Stimulated activated naive CD8-positive, alpha-beta T cell treated with anti-CD3 and anti-CD28 coated beads, Interleukin-15, Interleukin-2, amounts not matched to agents 100 ng/mL and 50 ng/mL, for 24 hours (primary cell): ENCODE measurements at regions not wholly inside any gene's neighbourhood (a gene's known extent, or its start where the extent isn't known, plus 50 kb on each side); places are given as distances from the start of the nearest gene placed in this dataset.

ENCODE experiments used
- H3K27ac Mint-ChIP-seq: one replicate; pipeline ENCODE4 v1.8.0; 2021; ENCODE audit warnings: mild to moderate bottlenecking, mixed read lengths
- H3K27me3 Mint-ChIP-seq: one replicate; pipeline ENCODE4 v1.8.0; 2021; ENCODE audit warnings: mixed read lengths
- H3K36me3 Mint-ChIP-seq: one replicate; pipeline ENCODE4 v1.8.0; 2021; ENCODE audit warnings: low read depth, mixed read lengths
- H3K4me1 Mint-ChIP-seq: one replicate; pipeline ENCODE4 v1.8.0; 2021; ENCODE audit warnings: low read depth, mixed read lengths
- H3K4me3 Mint-ChIP-seq: one replicate; pipeline ENCODE4 v1.8.0; 2021; ENCODE audit warnings: mild to moderate bottlenecking, mixed read lengths
- H3K9me3 Mint-ChIP-seq: one replicate; pipeline ENCODE4 v1.8.0; 2021; ENCODE audit warnings: mixed read lengths

- Mint-ChIP-seq H3K9me3 (no peaks in the 10 kb centered on the region), H3K27ac (no peak overlapping the region), H3K27me3 (peaks cover 45% of the 10 kb centered on the region), H3K36me3 (no peaks in the 10 kb centered on the region), H3K4me1 (no peaks in the 10 kb centered on the region), H3K4me3 (no peak overlapping the region)
Observed at GRCh38 chr20:19888269-19888671, 128.9 kb upstream of the NAA20 start.

DNA sequence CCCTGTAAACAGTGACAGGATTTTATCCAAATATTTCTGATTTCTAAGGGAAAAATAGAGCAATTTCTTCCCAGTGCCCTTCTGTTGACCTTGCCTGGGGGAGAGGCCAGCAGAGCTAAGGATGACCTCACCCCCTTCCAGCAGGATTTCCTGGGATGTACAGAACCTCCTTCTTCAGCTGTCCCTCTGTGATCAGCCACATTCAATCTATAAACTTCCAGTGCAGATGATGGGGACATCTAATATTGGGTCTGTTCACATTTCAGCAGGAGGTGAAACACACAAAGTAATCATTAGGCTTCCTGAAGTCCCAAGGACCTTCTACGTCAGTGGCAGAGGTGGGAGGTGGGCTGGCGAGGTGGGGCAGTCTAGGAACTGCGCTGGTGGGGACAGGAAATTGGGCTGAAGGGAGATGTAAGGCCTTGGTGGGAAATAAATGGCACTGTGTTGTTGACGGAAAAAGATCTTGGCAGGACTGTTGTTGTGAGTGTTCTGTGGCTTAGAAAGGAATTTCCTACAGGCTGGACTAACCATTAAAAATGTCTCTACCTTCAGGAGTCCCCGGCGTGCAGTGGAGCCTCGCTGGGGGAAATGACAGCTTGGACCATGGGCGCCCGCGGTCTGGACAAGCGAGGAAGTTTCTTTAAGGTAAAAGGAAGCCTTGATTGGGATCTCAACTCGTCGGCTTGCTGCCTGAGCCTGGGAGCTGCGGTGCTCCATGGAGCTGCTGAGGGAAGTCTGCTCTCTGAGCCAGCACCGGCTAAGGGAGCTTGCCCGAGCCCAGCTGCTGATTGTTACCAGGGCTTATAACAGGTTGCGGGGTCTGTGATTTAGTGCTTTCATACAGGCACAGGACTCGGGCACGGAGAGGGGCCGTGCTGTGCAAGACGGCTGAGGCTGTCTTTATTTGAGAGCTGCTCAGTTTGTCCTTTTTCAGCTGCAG is 127.9 kb upstream of the NAA20 start:
- no peaks in the 10 kb centered on the region for H3K9me3 Mint-ChIP-seq
- no peaks in the 10 kb centered on the region for H3K36me3 Mint-ChIP-seq
- no peak overlapping the region for H3K4me3 Mint-ChIP-seq
- H3K4me1 Mint-ChIP-seq: no peaks in the 10 kb centered on the region
- peaks cover 45% of the 10 kb centered on the region for H3K27me3 Mint-ChIP-seq
- no peak overlapping the region for H3K27ac Mint-ChIP-seq

DNA sequence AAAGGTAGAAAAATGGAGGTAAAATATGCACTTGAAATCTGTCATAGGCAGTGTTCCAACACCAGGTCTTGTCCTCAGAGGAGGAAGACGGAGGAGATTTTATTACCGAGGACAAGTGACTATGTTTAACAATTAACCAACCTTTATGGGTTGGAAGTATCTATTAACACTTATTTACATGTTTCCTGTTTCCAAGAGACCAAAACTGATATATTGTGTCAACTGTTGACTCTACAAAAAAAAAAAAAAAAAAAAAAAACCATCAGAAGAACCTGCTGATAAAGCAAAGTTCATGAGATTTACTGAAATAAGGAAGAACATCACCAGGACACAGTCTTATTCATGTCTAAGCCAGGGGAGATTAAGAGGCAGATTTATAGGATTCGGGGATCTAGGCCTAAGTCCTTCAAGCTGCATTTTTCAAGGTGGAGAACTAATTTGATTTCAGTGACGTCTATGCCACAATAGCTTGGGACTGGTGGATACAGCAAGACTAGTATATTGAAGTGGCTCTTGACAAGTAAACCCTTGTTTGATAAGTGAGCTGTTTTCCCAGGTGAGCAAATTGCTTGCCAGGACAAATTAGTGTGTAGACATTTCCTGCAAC is 126.6 kb upstream of the NAA20 start:
- Mint-ChIP-seq H3K9me3 (no peaks in the 10 kb centered on the region), H3K36me3 (no peaks in the 10 kb centered on the region), H3K27ac (no peak overlapping the region), H3K27me3 (peaks cover 41% of the 10 kb centered on the region), H3K4me1 (no peaks in the 10 kb centered on the region), H3K4me3 (no peak overlapping the region)

- Mint-ChIP-seq H3K4me1 (no peaks in the 10 kb centered on the region), H3K27ac (no peak overlapping the region), H3K4me3 (no peak overlapping the region), H3K27me3 (peaks cover 34% of the 10 kb centered on the region), H3K9me3 (no peaks in the 10 kb centered on the region), H3K36me3 (no peaks in the 10 kb centered on the region)
Observed at GRCh38 chr20:19893356-19893755, 123.8 kb upstream of the NAA20 start.

GRCh38 chr20:19895761-19896160 is 121.4 kb upstream of the NAA20 start:
- H3K27me3 Mint-ChIP-seq: peaks cover 23% of the 10 kb centered on the region
- peaks cover 9% of the 10 kb centered on the region for H3K9me3 Mint-ChIP-seq
- no peaks in the 10 kb centered on the region for H3K4me1 Mint-ChIP-seq
- H3K27ac Mint-ChIP-seq: no peak overlapping the region
- H3K4me3 Mint-ChIP-seq: no peak overlapping the region
- no peaks in the 10 kb centered on the region for H3K36me3 Mint-ChIP-seq

DNA sequence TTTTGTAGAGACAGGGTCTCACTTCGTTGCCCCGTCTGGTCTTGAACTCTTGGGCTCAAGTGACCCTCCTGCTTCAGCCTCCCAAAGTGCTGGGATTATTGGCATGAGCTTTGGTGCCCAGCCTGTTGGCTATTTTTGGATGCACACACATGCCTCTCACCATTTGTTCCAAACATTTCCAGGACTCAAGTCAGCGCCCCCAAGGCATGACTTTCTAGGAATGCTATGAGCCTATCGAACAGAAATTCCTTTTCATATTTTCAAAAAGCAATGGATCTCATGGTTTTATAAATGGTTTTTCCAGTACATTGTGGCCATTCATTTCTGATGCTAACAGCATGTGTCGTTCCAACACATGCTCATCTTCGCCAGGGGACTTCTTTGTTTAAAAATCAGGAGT is 119.3 kb upstream of the NAA20 start:
- Mint-ChIP-seq H3K9me3 (peaks cover 9% of the 10 kb centered on the region), H3K36me3 (no peaks in the 10 kb centered on the region), H3K27me3 (peaks cover 18% of the 10 kb centered on the region), H3K4me3 (no peak overlapping the region), H3K27ac (no peak overlapping the region), H3K4me1 (no peaks in the 10 kb centered on the region)

GRCh38 chr20:19901226-19901625 is 115.9 kb upstream of the NAA20 start:
- no peaks in the 10 kb centered on the region for H3K36me3 Mint-ChIP-seq
- H3K9me3 Mint-ChIP-seq: peaks cover 9% of the 10 kb centered on the region
- no peak overlapping the region for H3K27ac Mint-ChIP-seq
- H3K4me3 Mint-ChIP-seq: no peak overlapping the region
- H3K27me3 Mint-ChIP-seq: peaks cover 12% of the 10 kb centered on the region
- H3K4me1 Mint-ChIP-seq: no peaks in the 10 kb centered on the region

DNA sequence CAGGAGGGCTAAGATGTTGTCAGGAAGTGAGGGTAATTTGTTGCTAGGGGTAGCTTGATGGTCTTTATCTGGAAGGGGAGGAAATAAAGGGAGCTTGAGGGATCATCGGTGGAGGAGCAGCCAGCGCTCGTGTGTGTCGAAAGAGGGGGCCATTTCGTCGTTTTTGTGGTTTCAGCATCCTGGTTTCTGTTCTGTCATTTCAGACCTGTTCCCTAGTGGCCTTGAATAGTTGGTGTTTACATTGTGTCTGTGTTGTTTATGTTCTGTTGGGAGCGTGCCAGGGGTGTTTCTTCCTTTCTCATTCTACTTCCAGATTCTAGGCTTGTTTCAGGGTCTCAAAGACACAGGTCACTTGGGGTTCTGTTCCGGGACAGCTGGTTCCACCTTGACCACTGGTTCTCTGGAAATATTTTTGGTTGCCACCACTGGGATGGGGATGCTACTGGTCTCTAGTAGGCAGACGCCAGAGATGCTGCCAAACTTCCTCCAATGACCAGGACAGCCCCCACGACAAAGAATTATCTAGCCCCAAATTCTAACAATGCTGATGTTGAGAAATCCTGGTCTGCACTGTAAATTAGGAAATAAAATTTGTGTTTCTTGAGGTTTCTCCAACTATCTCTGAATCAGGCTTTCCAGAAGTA is 113.9 kb upstream of the NAA20 start:
- Mint-ChIP-seq H3K36me3 (no peaks in the 10 kb centered on the region), H3K4me1 (no peaks in the 10 kb centered on the region), H3K27me3 (peaks cover 10% of the 10 kb centered on the region), H3K27ac (no peak overlapping the region), H3K4me3 (no peak overlapping the region), H3K9me3 (peaks cover 9% of the 10 kb centered on the region)

DNA sequence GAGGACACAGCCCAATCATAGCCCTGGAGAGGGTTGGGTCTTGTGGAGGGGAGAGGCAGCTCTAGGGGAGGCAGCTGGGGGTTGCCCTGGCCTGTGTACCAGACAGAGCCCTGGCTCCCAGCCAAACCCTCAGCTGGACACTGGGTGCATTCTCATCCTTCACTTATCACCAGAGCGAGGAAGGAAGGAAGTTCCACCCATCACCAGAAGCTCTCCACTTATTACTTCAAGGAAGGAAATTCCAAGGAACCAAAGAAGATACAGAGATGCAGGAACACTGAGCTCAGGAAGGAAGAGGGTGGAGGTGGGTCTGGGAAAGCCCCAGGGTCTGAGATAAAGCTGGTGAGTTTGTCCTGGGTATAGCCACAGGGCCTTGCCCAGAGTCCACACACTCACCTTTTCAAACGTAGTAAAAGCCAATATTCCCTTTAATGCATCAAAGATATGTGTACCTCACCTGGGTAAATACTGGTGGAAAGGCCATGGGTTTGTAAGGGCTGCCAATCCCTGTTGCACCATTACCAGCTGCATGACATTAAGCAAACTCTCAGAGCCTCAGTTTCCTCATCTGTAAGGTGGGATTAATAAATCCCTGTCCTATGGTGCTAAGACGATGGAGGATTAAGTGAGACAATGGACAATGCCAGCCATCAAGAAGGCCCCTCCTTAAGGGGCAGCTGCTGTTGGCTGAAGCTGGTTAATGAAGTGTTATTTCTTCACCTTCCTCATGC is 109.7 kb upstream of the NAA20 start:
- no peak overlapping the region for H3K4me3 Mint-ChIP-seq
- no peaks in the 10 kb centered on the region for H3K36me3 Mint-ChIP-seq
- no peak overlapping the region for H3K27ac Mint-ChIP-seq
- no peaks in the 10 kb centered on the region for H3K9me3 Mint-ChIP-seq
- peaks cover 4% of the 10 kb centered on the region for H3K4me1 Mint-ChIP-seq
- H3K27me3 Mint-ChIP-seq: no peaks in the 10 kb centered on the region

DNA sequence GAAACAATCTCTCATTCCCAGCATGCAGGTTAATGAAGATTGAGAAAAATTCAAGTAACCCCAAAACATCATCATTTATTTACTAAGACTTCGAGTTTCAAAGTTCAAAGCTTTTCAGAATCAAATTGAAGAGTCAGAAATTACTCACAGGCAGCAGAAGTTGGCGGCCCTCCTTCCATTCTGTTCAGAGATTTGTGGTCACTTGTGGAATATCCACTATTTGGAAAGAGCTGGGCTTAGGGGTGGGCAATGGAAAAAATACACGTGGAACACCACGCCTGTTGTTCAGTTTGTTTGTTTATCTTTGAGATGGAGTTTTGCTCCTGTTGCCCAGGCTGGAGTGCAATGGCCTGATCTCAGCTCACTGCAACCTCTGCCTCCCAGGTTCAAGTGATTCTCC is 108.6 kb upstream of the NAA20 start:
- no peaks in the 10 kb centered on the region for H3K9me3 Mint-ChIP-seq
- peaks cover 4% of the 10 kb centered on the region for H3K4me1 Mint-ChIP-seq
- no peak overlapping the region for H3K27ac Mint-ChIP-seq
- H3K4me3 Mint-ChIP-seq: no peak overlapping the region
- H3K27me3 Mint-ChIP-seq: no peaks in the 10 kb centered on the region
- H3K36me3 Mint-ChIP-seq: no peaks in the 10 kb centered on the region

GRCh38 chr20:19909725-19910124 is 107.4 kb upstream of the NAA20 start:
- H3K4me3 Mint-ChIP-seq: no peak overlapping the region
- no peaks in the 10 kb centered on the region for H3K27me3 Mint-ChIP-seq
- no peaks in the 10 kb centered on the region for H3K36me3 Mint-ChIP-seq
- H3K9me3 Mint-ChIP-seq: no peaks in the 10 kb centered on the region
- no peak overlapping the region for H3K27ac Mint-ChIP-seq
- H3K4me1 Mint-ChIP-seq: peaks cover 4% of the 10 kb centered on the region

- Mint-ChIP-seq H3K27ac (no peak overlapping the region), H3K27me3 (no peaks in the 10 kb centered on the region), H3K36me3 (no peaks in the 10 kb centered on the region), H3K4me1 (peaks cover 4% of the 10 kb centered on the region), H3K9me3 (no peaks in the 10 kb centered on the region), H3K4me3 (no peak overlapping the region)
Observed at GRCh38 chr20:19911810-19912382, 105.3 kb upstream of the NAA20 start.

GRCh38 chr20:19913349-19913748 is 103.8 kb upstream of the NAA20 start:
- Mint-ChIP-seq H3K9me3 (no peaks in the 10 kb centered on the region), H3K36me3 (no peaks in the 10 kb centered on the region), H3K4me1 (peaks cover 9% of the 10 kb centered on the region), H3K27ac (no peak overlapping the region), H3K4me3 (no peak overlapping the region), H3K27me3 (no peaks in the 10 kb centered on the region)

DNA sequence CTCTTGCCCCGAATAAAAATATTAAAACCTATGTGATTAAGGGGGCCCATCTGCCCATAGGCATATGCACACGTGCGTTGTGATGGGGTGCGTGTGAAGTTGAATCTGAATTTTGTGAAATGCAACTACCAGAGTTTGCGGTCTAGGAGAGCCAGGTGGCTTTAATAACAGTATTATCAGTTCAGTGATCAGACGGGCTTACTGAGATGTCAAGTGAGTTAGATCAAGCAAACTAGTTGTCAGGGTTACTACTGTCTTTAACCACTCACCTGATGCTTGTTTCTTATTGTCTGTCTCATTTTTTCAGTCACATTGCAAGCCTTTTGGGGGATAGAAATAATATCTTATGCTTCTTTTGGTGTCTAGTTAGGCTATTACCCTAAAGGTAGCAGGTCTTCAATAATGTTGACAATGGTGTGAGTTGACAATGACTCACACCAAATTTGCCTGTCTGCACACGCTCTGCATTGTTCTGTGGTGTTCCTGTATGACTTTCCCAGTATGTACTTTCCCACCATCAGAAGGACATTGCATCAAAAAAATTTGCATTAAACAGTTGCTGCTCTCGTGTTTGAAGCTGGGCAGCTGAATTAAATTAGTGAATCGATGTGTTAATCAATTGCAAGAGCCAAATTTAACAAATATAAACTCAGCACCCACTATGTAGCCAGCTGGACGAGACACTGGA is 103.1 kb upstream of the NAA20 start:
- no peak overlapping the region for H3K27ac Mint-ChIP-seq
- H3K9me3 Mint-ChIP-seq: no peaks in the 10 kb centered on the region
- H3K4me1 Mint-ChIP-seq: peaks cover 9% of the 10 kb centered on the region
- H3K36me3 Mint-ChIP-seq: no peaks in the 10 kb centered on the region
- H3K27me3 Mint-ChIP-seq: no peaks in the 10 kb centered on the region
- no peak overlapping the region for H3K4me3 Mint-ChIP-seq
